ENCODE measurements at regions not wholly inside any gene's neighbourhood (a gene's known extent, or its start where the extent isn't known, plus 50 kb on each side); places are given as distances from the start of the nearest gene placed in this dataset.

DNA sequence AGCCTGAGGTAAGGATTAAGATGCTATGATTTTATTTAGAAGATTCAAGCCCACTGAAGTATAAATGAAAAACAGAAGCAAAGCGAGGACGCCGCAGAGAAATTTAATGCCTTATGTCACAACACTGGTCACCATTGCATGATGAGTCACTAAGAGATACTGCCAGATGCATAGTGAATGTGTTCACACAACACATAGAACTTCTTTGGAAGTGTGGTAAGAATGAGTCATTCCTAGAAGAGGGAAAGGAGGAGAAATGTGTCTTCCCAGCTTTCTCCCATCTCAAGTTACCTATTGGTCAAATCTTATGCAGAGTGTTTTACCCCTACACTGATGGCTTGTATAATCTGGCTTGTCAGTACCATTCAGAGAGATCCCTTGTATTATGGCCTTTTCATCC, 465.3 kb upstream of the ARRDC3 start:
- Histone ChIP-seq H3K9ac (ENCODE audit: low read length) (no peak overlapping the region), H3K4me3 (ENCODE audit: control extremely low read depth in 1 of 5, extremely low read depth in 1 of 5, insufficient read depth in 1 of 5, low read depth in 2 of 5, low read length in 4 of 5) (no peak overlapping the region), H3K79me2 (ENCODE audit: control insufficient read depth, insufficient read depth, low read length) (no peaks in the 10 kb centered on the region), H3K36me3 (replicated peaks in 1 of 2; ENCODE audit: control extremely low read depth in 1 of 2, control insufficient read depth in 1 of 2, extremely low read depth in 1 of 2, insufficient read depth in 2 of 2, low read length in 1 of 2) (no peaks in the 10 kb centered on the region), H3K27ac (ENCODE audit: low read length in 2 of 2) (no peak overlapping the region), H2AFZ (ENCODE audit: insufficient read depth, low read depth, low read length, poor library complexity, severe bottlenecking) (no peak overlapping the region), H3K4me1 (ENCODE audit: control insufficient read depth in 2 of 2, insufficient read depth in 2 of 2, low read length in 2 of 2) (no peaks in the 10 kb centered on the region), H3K9me3 (ENCODE audit: control extremely low read depth in 1 of 3, control insufficient read depth in 2 of 3, insufficient read depth in 1 of 3, low read length in 2 of 3) (peaks cover 0 to 3% (median 0%) of the 10 kb centered on the region in 3 donors), H3K4me2 (replicated peaks; ENCODE audit: low read depth, low read length, poor library complexity, severe bottlenecking) (no peak overlapping the region), H4K20me1 (ENCODE audit: control insufficient read depth, insufficient read depth, low read length, poor library complexity, severe bottlenecking) (no peaks in the 10 kb centered on the region), H3K27me3 (replicated peaks in 1 of 4; ENCODE audit: control extremely low read depth in 1 of 4, control insufficient read depth in 3 of 4, insufficient read depth in 4 of 4, low read length in 3 of 4) (no peaks in the 10 kb centered on the region)
- no peaks in the 10 kb centered on the region for H3K27me3 Mint-ChIP-seq
- ChIA-PET POLR2A (no interaction called here), CTCF (no interaction called here)
- no peak overlapping the region for H3K27ac Mint-ChIP-seq
- no peak overlapping the region for H3K4me3 Mint-ChIP-seq
- no CpG with 5 or more reads among the region's 3 CpGs for WGBS (ENCODE audit: insufficient coverage)
- intact Hi-C loops (cut with micrococcal nuclease): no loop called here
- DNase-seq (no peak), ATAC-seq (ENCODE audit: low read depth) (no peak)
- TF ChIP-seq CTCF (IDR thresholded peaks at IDR 0.05) (no peak), EZH2 (IDR thresholded peaks at IDR 0.05; ENCODE audit: borderline replicate concordance, insufficient read depth, low read depth, low read length, poor library complexity, severe bottlenecking) (no peak)
- no peaks in the 10 kb centered on the region for H3K4me1 Mint-ChIP-seq
- H3K9me3 Mint-ChIP-seq (ENCODE audit: insufficient read depth): no peaks in the 10 kb centered on the region

- H3K27ac ChIP-seq (ENCODE audit: low read length in 2 of 2): no peak overlapping the region
These were observed 458.3 kb upstream of the ARRDC3 start for GRCh38 chr5:91841423-91841822.

More at GRCh38 chr5:91841423-91841822, 458.3 kb upstream of the ARRDC3 start:
- no peaks in the 10 kb centered on the region for H3K4me1 ChIP-seq (ENCODE audit: control insufficient read depth in 2 of 2, insufficient read depth in 2 of 2, low read length in 2 of 2)
- no peaks in the 10 kb centered on the region for H4K20me1 ChIP-seq (ENCODE audit: control insufficient read depth, insufficient read depth, low read length, poor library complexity, severe bottlenecking)
- intact Hi-C loops (cut with micrococcal nuclease): no loop called here
- no peak for DNase-seq
- CTCF ChIA-PET: no interaction called here
- no peak overlapping the region for H3K9ac ChIP-seq (ENCODE audit: low read length)
- no peaks in the 10 kb centered on the region for H3K9me3 Mint-ChIP-seq (ENCODE audit: insufficient read depth)
- TF ChIP-seq EZH2 (IDR thresholded peaks at IDR 0.05; ENCODE audit: borderline replicate concordance, insufficient read depth, low read depth, low read length, poor library complexity, severe bottlenecking) (no peak), CTCF (IDR thresholded peaks at IDR 0.05) (no peak)
- H3K36me3 ChIP-seq (replicated peaks in 1 of 2; ENCODE audit: control extremely low read depth in 1 of 2, control insufficient read depth in 1 of 2, extremely low read depth in 1 of 2, insufficient read depth in 2 of 2, low read length in 1 of 2): no peaks in the 10 kb centered on the region
- POLR2A ChIA-PET: no interaction called here
- H3K4me1 Mint-ChIP-seq: no peaks in the 10 kb centered on the region
- H3K79me2 ChIP-seq (ENCODE audit: control insufficient read depth, insufficient read depth, low read length): no peaks in the 10 kb centered on the region
- H3K4me3 ChIP-seq (ENCODE audit: control extremely low read depth in 1 of 5, extremely low read depth in 1 of 5, insufficient read depth in 1 of 5, low read depth in 2 of 5, low read length in 4 of 5): no peak overlapping the region
- no peaks in the 10 kb centered on the region for H3K27me3 Mint-ChIP-seq
- no peaks in the 10 kb centered on the region for H3K27me3 ChIP-seq (replicated peaks in 1 of 4; ENCODE audit: control extremely low read depth in 1 of 4, control insufficient read depth in 3 of 4, insufficient read depth in 4 of 4, low read length in 3 of 4)
- peaks cover 0 to 3% (median 0%) of the 10 kb centered on the region in 3 donors for H3K9me3 ChIP-seq (ENCODE audit: control extremely low read depth in 1 of 3, control insufficient read depth in 2 of 3, insufficient read depth in 1 of 3, low read length in 2 of 3)
- no peak overlapping the region for H3K4me3 Mint-ChIP-seq
- H3K4me2 ChIP-seq (replicated peaks; ENCODE audit: low read depth, low read length, poor library complexity, severe bottlenecking): no peak overlapping the region
- no peak overlapping the region for H3K27ac Mint-ChIP-seq
- H2AFZ ChIP-seq (ENCODE audit: insufficient read depth, low read depth, low read length, poor library complexity, severe bottlenecking): no peak overlapping the region
- no peak for ATAC-seq (ENCODE audit: low read depth)

All from B cell (primary cell).